Mesothelial cell of epicardium (in vitro differentiated cells): ENCODE measurements at regions not wholly inside any gene's neighbourhood (a gene's known extent, or its start where the extent isn't known, plus 50 kb on each side); places are given as distances from the start of the nearest gene placed in this dataset.
"Not testable (repeated sequence)": the region's sequence is repeated elsewhere in the genome, so short reads cannot be mapped to it uniquely, and the experiment has no call there.

Experiments used
- DNase-seq, 2 experiments: peaks; one replicate each; pipeline ENCODE4 v3.0.0; 2021; ENCODE audit warnings: low spot score in 2 of 2; ENCODE audit not compliant: unreplicated experiment in 2 of 2
- H3K27ac Mint-ChIP-seq: 2 replicates; pipeline ENCODE4 v1.8.0; 2021; ENCODE audit warnings: mixed read lengths
- H3K27me3 Mint-ChIP-seq: 2 replicates; pipeline ENCODE4 v1.8.0; 2021; ENCODE audit warnings: low read depth, mixed read lengths
- H3K36me3 Mint-ChIP-seq: 2 replicates; pipeline ENCODE4 v1.8.0; 2021; ENCODE audit warnings: mixed read lengths
- H3K4me1 Mint-ChIP-seq: 2 replicates; pipeline ENCODE4 v1.8.0; 2021; ENCODE audit warnings: mixed read lengths
- H3K4me3 Mint-ChIP-seq: 2 replicates; pipeline ENCODE4 v1.8.0; 2021; ENCODE audit warnings: mild to moderate bottlenecking, moderate library complexity, mixed read lengths
- H3K9me3 Mint-ChIP-seq: 2 replicates; pipeline ENCODE4 v1.8.0; 2021; ENCODE audit warnings: mixed read lengths
- TF ChIP-seq, protein P1 (sequence below): fragments of 200-600 bp; sonication (generic); IDR thresholded peaks from one replicate; pipeline ENCODE4 v1.5.0; 2021; ENCODE audit warnings: antibody characterized with exemption; ENCODE audit not compliant: unreplicated experiment

DNA sequence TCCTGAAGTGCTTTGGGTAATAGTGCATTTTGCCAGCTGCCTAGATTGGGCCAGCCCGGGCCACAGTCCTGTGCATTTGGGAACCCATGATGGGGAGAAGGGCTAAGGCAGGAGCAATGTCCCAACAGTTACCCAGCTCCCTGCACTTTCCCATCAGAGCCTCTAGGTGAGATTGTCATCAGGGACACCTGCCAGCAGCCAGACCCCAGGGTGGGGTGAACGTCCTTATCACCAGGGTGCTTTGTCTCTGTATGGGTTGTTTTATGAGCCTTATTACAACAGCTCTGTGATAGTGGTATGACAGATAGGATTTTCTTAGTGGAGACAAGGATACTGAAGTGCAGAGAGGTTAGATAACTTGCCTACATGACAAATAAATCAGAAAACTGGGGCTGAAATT is 365.7 kb downstream of the OSTF1 start:
- TF ChIP-seq, protein P1, sequence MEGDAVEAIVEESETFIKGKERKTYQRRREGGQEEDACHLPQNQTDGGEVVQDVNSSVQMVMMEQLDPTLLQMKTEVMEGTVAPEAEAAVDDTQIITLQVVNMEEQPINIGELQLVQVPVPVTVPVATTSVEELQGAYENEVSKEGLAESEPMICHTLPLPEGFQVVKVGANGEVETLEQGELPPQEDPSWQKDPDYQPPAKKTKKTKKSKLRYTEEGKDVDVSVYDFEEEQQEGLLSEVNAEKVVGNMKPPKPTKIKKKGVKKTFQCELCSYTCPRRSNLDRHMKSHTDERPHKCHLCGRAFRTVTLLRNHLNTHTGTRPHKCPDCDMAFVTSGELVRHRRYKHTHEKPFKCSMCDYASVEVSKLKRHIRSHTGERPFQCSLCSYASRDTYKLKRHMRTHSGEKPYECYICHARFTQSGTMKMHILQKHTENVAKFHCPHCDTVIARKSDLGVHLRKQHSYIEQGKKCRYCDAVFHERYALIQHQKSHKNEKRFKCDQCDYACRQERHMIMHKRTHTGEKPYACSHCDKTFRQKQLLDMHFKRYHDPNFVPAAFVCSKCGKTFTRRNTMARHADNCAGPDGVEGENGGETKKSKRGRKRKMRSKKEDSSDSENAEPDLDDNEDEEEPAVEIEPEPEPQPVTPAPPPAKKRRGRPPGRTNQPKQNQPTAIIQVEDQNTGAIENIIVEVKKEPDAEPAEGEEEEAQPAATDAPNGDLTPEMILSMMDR, result no peak
- Mint-ChIP-seq H3K4me1 (peaks cover 52% of the 10 kb centered on the region), H3K4me3 (no peak overlapping the region), H3K9me3 (no peaks in the 10 kb centered on the region), H3K27me3 (peaks cover 16% of the 10 kb centered on the region), H3K36me3 (no peaks in the 10 kb centered on the region), H3K27ac (no peak overlapping the region)
- DNase-seq, result no peak

DNA sequence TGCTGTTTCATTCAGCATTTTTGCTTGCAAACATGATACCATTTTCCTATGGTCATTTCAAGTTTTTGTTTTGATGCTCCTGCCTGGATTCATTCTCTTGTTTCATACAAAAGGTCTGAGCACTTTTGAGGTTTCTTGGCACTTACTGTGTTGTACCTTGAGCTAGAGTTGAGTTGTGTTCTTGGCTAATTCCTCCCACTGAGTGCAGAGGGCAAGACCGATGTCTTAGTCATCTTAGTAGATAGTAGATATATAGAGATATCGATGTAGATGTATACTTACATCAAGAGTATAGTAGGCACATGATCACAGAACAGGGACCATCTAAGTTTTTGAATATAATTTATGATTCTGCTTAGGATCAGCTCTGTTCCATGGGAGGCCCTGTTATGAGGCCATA is 366.6 kb downstream of the OSTF1 start:
- no peaks in the 10 kb centered on the region for H3K9me3 Mint-ChIP-seq
- TF ChIP-seq, protein P1, result no peak
- no peak for DNase-seq
- no peaks in the 10 kb centered on the region for H3K36me3 Mint-ChIP-seq
- H3K4me1 Mint-ChIP-seq, result peaks cover 51% of the 10 kb centered on the region
- no peak overlapping the region for H3K4me3 Mint-ChIP-seq
- no peak overlapping the region for H3K27ac Mint-ChIP-seq
- H3K27me3 Mint-ChIP-seq, result peaks cover 16% of the 10 kb centered on the region

DNA sequence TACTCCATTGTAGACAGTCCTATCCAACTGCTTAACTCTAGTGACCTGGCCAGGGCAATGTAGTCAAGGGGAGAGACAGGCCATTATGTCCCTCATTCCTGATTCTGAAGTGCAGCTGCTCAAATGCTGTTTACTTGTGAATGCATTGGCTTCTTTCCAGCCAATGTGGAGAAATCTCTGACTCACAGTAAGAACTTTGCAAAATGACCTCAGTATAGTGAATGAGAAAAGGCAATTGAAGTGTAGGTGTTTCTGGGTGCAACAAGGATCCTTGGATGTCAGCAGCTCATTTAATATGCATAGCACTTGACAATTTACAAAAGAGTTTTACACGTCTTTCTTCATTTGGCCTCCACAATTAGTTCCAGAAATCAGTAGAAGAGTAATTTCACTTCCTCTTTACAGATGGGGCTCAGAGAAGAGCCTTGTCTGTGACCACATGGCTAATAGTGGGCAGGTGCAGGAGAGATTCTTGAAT is 367.2 kb downstream of the OSTF1 start:
- no peaks in the 10 kb centered on the region for H3K9me3 Mint-ChIP-seq
- no peak overlapping the region for H3K4me3 Mint-ChIP-seq
- no peak overlapping the region for H3K27ac Mint-ChIP-seq
- H3K36me3 Mint-ChIP-seq, result no peaks in the 10 kb centered on the region
- TF ChIP-seq, protein P1, result no peak
- H3K4me1 Mint-ChIP-seq, result peaks cover 47% of the 10 kb centered on the region
- no peak for DNase-seq
- peaks cover 19% of the 10 kb centered on the region for H3K27me3 Mint-ChIP-seq

DNA sequence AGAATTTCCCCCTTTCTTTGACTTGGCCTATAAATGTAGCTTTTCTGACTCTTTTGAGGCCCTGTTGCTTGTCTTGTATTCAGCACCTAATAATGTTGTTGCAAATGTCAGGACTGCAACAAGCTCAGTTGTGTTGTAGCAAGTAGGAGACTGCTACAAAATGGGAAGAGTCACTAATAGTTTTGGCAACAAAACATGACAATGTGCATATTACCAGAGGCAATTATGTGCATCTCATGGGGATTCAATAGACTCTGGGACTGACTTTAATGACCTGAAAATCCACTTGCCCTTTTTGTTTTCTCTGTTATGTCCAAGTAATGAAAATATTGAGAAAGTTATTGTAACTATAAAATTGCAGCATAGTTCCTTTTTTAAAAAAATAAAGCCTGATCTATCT is 368.4 kb downstream of the OSTF1 start:
- Mint-ChIP-seq H3K4me3 (no peak overlapping the region), H3K36me3 (no peaks in the 10 kb centered on the region), H3K9me3 (no peaks in the 10 kb centered on the region), H3K27me3 (peaks cover 25% of the 10 kb centered on the region), H3K27ac (no peak overlapping the region), H3K4me1 (peaks cover 37% of the 10 kb centered on the region)
- no peak for DNase-seq
- TF ChIP-seq, protein P1, result no peak

DNA sequence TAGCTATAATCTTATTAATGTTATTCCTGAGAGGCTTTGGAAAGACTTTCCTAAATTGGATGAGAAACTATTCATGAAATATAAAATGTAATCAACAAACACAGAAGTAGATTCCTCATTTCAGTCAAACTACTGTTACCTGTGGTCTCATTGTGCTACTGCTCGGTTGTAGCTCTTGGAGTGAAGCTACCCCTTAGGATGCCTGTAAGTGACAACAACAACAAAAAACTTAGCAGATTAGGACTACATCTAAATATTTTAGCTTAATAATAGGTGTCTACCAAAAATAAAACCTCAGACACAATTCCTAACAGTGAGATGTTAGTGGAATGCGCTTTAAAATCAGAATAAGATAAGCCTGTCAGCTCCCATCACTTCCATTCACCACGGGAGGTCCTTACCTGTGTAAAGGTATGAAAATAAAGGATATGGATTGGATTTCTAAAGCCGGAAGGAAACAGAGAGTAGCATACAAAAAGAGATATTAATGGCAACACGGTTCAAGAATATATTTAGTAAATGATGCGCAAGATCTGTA is 369.2 kb downstream of the OSTF1 start:
- peaks cover 31% of the 10 kb centered on the region for H3K27me3 Mint-ChIP-seq
- H3K36me3 Mint-ChIP-seq, result no peaks in the 10 kb centered on the region
- DNase-seq, result no peak
- no peak overlapping the region for H3K4me3 Mint-ChIP-seq
- no peak overlapping the region for H3K27ac Mint-ChIP-seq
- peaks cover 32% of the 10 kb centered on the region for H3K4me1 Mint-ChIP-seq
- H3K9me3 Mint-ChIP-seq, result no peaks in the 10 kb centered on the region
- TF ChIP-seq, protein P1, result no peak

DNA sequence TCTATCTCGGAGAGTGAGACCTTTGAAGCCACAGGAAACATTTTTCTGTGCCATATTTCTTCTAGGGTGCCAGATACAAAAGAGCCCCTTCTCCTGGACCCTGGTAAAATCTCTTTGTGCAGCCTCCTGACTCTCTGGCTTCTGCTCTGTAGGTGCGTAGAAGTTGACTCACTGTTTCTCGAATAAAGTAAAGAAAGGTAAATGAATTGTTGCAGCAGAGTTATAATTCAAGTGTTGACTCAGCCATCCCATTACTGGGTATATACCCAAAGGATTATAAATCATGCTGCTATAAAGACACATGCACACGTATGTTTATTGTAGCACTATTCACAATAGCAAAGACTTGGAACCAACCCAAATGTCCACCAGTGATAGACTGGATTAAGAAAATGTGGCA is 371.0 kb downstream of the OSTF1 start:
- Mint-ChIP-seq H3K4me1 (peaks cover 21% of the 10 kb centered on the region), H3K27me3 (peaks cover 31% of the 10 kb centered on the region)
- H3K9me3 Mint-ChIP-seq, DNase-seq, H3K4me3 Mint-ChIP-seq, H3K36me3 Mint-ChIP-seq, H3K27ac Mint-ChIP-seq: not testable (repeated sequence)
